ENCODE measurements at regions not wholly inside any gene's neighbourhood (a gene's known extent, or its start where the extent isn't known, plus 50 kb on each side); places are given as distances from the start of the nearest gene placed in this dataset.
A peak's percentile ranks its signal among the peaks of the same experiment; 100 is the strongest.

- no peak for DNase-seq (ENCODE audit: low spot score)
Observed at GRCh38 chr6:112801468-112802080, 454.4 kb downstream of the RFPL4B start.

GRCh38 chr6:112802144-112802543 is 455.0 kb downstream of the RFPL4B start:
- peak; percentile 53 for DNase-seq (ENCODE audit: low spot score)

- DNase-seq (ENCODE audit: low spot score) = no peak
Observed at GRCh38 chr6:112804638-112805330, 457.7 kb downstream of the RFPL4B start.

- DNase-seq (ENCODE audit: low spot score) = no peak
Observed at GRCh38 chr6:112806163-112806865, 459.2 kb downstream of the RFPL4B start.

GRCh38 chr6:112821476-112821875 is 474.3 kb downstream of the RFPL4B start:
- no peak for DNase-seq (ENCODE audit: low spot score)

GRCh38 chr6:112822769-112823168 is 475.6 kb downstream of the RFPL4B start:
- DNase-seq (ENCODE audit: low spot score) = no peak

GRCh38 chr6:112827793-112828192 is 480.7 kb downstream of the RFPL4B start:
- DNase-seq (ENCODE audit: low spot score) = peak; percentile 64

- DNase-seq (ENCODE audit: low spot score) = peak; percentile 40
Observed at GRCh38 chr6:112831022-112831421, 483.9 kb downstream of the RFPL4B start.

- no peak for DNase-seq (ENCODE audit: low spot score)
Observed at GRCh38 chr6:112833581-112834131, 486.5 kb downstream of the RFPL4B start.

GRCh38 chr6:112835078-112835477 is 487.9 kb downstream of the RFPL4B start:
- DNase-seq (ENCODE audit: low spot score) = no peak

GRCh38 chr6:112839525-112839961 is 492.4 kb downstream of the RFPL4B start:
- no peak for DNase-seq (ENCODE audit: low spot score)

- no peak for DNase-seq (ENCODE audit: low spot score)
Observed at GRCh38 chr6:112841553-112842329, 494.6 kb downstream of the RFPL4B start.

GRCh38 chr6:112842330-112842685 is 495.2 kb downstream of the RFPL4B start:
- no peak for DNase-seq (ENCODE audit: low spot score)

GRCh38 chr6:112846681-112847080 is 499.6 kb downstream of the RFPL4B start:
- no peak for DNase-seq (ENCODE audit: low spot score)

- DNase-seq (ENCODE audit: low spot score) = no peak
Observed at GRCh38 chr6:112851146-112851545, 504.0 kb downstream of the RFPL4B start.

GRCh38 chr6:112853162-112853561 is 506.0 kb downstream of the RFPL4B start:
- DNase-seq (ENCODE audit: low spot score) = no peak

- DNase-seq (ENCODE audit: low spot score) = no peak
Observed at GRCh38 chr6:112863753-112864152, 516.6 kb downstream of the RFPL4B start.

- no peak for DNase-seq (ENCODE audit: low spot score)
Observed at GRCh38 chr6:112865131-112865530, 518.0 kb downstream of the RFPL4B start.

GRCh38 chr6:112874881-112875280 is 527.8 kb downstream of the RFPL4B start:
- DNase-seq (ENCODE audit: low spot score) = no peak

- peak; percentile 79 for DNase-seq (ENCODE audit: low spot score)
Observed at GRCh38 chr6:112877134-112878100, 530.3 kb downstream of the RFPL4B start.

GRCh38 chr6:112879920-112880413 is 532.8 kb downstream of the RFPL4B start:
- no peak for DNase-seq (ENCODE audit: low spot score)
